Islet of Langerhans (tissue), 1 donor: ENCODE measurements at regions not wholly inside any gene's neighbourhood (a gene's known extent, or its start where the extent isn't known, plus 50 kb on each side); places are given as distances from the start of the nearest gene placed in this dataset.

Experiments used
- FAIRE-seq: peaks from one replicate; lab custom pipeline; 2011; peaks lifted over from hg19 to GRCh38; lab: Jason Lieb, UNC

DNA sequence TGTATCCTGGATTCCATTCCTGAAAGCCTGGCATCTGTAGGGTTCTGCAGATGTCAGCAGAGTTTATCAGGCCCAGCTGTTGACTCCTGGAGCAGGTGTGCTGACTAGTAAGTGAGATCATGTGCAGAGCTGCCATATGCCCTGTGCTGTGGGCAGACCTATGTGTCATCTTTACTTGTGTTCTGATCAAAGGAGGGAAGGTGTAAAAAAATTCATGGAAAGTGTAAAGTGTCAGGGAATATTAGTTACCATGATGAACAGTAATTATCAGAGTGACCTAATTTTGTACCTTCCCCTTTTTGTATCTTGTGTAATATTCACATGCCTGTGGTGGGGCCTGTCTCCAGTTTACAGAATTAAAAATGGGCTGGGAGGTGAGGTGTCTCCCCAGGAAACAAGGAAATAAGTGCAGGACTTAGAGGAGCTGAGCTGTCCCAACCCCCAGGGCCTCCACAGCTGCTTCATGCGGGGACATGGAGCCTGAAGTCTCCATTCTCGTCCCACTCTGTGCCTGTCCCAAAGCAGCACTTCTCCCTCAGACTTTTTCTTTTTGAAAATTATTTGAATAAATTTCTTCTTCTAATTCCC lies 148.2 kb upstream of the GGTLC1 start:
- FAIRE-seq = no peak

DNA sequence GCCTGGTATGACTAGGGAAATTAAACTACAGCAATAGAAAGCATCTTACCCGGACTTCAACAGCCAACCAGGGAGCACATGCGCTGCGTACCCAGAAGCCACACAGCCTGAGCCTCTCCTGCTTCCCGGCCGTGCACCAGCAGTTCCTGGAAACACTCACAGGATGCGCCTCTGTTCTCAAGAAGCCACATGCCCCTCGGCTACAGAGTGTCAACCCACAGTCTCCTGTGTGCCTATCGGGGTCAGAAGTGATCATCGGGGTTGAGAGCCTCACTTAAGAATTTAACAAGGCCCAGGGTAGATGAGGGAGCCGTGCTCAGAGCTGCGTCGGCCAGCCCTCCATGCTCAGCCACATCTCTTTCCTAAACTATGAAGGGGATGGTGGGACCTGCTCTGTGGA lies 147.2 kb upstream of the GGTLC1 start:
- FAIRE-seq = no peak

DNA sequence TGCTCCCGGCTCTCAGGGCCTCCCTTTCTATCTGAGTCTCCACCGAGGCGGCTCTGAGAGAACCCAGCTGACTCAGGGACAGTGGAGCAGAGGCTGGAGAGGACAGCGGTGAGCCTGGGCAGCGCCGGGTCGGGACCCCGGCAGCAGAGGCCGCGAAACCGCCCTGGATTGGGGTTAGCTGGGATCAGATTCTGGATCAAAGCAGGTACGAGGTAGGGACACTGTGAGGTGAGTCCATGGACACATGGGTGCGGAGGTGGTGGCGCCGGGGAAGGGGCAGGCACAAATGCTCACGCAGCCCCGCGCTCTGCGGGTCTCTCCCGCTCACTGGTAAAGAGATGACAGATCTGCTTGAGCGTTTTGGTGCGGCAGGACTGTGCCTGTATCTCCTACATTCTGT lies 146.4 kb upstream of the GGTLC1 start:
- FAIRE-seq = no peak

DNA sequence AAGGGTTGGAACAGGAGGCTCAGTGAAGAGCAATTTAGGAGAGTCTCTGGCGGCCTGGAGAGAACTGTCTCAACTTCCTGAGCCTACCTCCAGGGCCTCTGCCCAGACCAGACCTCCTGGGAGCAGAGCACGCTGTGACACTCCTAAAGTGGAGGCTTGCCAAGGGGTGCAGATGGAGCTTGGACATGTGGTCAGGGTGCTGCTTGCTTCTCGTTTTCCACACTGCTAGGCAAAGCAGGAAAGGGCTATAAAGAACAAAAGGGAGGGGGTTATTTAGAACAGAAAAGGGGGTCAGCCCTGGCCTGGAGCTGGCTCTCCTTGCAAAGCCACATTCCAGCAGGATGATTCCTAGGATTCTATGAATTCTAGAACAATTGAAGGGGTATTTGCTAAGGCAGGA lies 145.7 kb upstream of the GGTLC1 start:
- no peak for FAIRE-seq

DNA sequence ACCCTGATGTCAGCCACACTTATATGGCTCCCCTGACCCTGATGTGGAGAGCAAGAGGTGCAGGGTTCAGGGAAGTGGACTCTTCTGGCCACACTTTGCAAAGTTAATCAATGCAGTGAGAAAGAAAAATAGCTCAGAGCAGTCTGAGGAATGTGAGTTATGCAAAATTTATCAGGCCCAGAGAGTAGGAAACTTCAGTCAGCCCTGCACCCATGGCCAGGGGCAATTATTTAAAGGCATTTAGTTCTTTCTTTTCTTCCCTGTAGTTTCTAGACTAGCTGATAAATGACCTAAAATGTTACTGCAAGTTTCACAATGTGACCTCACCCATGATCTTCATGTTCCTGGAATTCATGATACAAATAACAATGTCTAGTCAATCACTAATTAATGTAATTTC lies 143.7 kb upstream of the GGTLC1 start:
- FAIRE-seq = no peak

DNA sequence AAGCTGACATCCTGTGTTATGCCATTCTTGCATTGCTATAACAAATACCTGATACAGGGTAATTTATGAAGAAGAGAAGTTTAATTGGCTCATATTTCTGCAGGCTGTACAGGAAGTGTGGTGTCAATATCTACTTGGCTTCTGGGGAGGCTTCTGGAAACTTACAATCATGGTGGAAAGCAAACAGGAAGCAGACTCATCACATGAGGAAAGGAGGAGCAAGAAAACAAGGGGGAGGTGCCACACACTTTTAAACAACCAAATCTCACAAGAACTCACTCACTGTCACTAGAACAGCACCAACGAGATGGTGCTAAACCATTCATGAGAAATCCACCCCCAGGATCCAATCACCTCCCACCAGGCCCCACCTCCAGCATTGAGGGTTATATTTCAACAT lies 143.1 kb upstream of the GGTLC1 start:
- no peak for FAIRE-seq

DNA sequence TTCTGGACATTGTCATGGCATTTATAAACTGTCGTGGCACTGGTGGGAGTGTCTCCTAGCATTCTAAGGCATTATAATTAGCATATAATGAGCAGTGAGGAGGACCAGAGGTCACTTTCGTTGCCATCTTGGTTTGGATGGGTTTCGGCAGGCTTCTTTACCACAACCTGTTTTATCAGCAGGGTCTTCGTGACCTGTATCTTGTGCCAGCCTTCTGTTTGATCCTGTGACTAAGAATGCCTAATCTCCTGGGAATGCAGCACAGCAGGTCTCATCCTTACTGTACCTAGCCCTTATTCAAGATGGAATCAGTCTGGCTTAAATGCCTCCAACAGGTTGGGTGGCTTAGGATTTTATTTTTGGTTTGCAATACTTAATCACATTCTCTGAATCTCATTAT lies 142.7 kb upstream of the GGTLC1 start:
- no peak for FAIRE-seq

DNA sequence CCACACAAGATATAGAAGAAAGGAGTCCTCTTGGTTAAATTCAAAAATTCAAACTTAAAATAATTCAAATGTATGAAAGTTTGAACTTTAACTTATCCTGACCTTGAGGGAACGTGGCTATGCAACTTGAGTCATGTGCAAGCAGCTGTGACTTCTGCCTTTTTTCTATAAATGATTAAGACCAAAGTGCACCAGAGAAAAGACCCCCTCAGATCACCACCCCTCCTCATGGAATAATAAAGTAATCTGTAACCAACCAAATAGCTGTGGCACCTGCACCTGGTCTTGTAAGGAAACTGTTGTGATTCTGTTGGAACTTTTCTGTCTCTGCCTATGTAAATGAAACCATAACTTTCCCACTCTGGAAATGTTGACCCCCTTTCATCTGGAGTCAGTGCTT lies 141.1 kb upstream of the GGTLC1 start:
- no peak for FAIRE-seq

DNA sequence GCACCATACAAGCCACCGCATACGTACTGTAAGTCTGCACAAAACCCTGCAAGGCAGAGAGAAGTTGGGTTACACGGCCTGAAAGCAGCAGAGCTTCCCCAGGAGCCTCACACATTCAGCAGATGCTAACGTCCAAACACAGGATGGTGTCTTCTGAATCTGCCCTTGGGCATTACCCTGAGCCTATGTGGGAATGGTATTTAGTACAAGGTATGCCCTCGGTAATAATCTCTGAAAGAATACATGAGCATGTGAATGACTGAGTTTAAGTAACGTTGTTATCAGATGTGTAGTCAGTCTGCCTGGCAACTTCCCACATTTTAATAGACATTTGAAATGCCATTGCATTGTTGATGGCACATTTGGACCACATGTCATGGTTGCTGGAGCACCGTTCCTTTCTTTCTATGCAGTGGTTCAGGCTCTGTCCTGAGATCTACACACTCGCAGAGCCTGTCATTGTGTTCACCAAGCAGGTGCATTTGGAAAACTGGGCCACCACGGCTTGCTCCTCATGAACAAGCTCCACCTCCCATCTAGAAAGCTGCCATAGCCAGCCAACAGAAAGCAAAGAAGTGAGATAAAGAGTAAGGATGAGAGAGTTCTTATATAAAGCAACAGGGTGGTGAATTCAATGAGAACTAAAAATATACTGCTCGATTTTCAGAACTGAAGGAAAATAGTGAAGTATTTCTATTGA lies 136.5 kb upstream of the GGTLC1 start:
- no peak for FAIRE-seq

DNA sequence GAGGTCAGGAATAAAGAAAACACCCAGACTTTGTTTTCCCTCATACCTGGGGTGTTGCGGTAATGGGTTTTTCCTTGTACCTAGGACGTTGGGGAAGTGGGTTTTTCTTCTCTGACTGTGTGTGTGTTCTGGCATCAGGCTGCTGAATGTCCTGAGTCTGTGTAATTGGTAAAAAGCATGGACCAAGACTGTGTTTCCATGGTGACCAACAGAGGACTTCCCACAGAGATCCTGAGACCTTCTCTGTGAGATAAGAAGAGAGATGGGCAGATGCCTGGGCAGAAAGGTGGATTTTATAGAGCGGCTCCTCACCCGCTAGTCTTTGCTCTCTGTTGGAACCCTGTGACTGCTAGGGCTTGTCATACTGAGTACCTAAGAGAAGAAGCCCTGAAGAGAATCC lies 135.4 kb upstream of the GGTLC1 start:
- no peak for FAIRE-seq

DNA sequence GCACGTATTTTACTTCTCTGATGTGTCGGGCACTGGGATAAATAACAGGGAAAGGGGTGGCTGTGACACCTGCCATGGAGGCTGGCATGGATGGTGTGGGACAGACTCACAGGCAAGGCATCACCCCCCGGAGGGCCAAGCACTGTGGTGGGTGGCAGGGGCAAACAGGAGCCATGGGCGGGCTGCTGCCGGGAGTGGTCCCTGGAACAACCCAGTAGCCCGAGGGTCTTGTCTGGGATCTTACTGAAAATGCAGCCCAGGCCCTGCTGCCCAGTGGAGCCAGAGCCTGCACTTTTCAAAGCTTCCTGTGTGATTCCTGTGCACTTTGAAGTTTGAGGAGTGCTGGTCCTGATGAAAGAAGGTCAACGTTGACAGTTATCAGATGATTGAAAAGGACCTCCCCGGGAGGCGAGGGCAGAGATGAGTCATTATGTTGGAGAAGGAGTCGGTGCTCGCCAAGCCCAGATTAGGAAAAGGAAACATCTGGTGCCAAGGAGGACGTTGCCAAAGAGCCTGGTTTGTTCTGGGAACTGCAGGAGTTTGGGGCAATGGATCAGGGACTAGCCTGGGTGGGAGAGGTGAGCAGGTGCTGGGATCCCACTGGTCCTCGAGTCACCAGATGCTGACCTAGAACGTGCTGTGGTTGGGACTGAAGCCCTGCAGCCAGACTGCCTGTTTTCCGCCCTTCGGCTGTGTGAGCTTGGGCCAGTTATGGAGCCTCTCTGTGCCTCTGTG lies 130.0 kb upstream of the GGTLC1 start:
- FAIRE-seq = no peak

DNA sequence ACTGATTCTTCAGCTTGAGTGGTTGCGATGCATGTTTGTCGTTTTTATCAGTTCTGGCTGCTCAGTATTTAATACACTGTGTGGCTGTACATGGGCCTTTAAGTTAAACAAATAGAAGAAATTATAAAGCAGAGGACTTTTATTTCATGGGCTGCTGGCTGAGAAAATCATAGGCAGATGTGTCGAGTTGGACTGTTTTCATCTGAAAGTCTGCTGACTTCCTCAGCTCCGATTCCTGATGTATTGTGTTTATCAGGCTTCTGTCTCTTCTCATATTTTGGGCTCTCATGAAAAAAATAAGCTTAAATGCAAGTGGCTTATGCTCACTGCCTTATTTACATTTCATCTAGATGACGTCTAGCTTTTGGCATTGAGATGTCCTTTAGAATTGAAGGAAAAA lies 129.5 kb upstream of the GGTLC1 start:
- FAIRE-seq = no peak

DNA sequence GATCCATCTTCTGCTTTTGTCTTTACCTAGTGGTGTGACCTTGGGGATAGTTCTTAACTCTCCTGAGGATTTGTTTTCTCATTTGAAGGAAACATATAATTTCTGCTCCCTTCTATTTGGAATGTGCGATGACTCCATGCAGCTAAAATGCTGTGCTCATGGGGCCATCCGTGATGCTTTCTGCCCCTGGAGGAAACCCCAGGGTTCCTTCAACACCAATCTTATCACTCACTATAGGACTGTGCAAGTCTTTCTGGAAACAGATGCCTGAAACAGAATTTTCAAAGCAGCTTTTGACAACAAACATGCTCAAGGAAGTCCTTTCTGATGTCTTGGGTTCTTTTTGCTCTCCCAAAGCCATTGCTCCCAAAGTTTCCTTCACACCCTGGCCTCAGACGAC lies 128.8 kb upstream of the GGTLC1 start:
- FAIRE-seq = no peak

DNA sequence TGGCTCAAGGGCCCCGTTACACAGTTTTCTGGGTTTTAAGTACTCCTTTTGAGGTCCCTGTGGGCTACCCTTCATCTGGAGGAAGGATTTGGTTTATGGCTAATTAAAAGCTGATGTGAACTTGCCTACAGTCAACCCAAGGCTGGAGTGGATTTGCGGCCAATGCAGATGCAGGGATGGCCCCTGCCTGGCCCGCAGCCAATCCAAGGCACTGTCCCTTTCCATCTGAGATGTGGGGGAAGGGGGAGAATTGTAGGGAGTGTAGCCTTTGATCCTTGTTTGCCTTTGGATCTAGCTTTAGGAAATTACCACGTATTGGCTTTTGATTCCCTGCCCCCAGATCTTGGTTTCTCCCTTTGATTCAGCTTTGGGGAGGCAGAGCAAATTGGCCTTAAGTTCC lies 128.0 kb upstream of the GGTLC1 start:
- no peak for FAIRE-seq

DNA sequence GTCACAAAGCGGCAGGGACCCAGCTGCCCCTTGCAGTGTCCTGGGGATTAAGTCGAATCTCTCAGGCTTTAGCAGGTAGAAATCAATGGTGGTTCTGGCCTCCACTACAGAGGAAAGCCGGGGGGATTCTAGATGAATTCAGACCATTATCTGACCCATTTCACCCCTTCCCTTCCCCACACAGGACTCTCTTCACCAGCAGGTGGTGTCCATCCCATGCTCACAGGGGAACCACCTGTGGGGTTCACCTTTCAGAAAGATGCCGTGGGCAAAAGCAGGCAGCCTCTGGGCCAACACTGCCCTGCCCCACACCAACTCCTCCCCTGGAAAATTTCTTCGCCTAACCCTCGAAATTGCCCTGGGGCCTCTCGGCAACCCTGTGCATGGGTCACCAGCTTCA lies 123.8 kb upstream of the GGTLC1 start:
- FAIRE-seq = no peak

DNA sequence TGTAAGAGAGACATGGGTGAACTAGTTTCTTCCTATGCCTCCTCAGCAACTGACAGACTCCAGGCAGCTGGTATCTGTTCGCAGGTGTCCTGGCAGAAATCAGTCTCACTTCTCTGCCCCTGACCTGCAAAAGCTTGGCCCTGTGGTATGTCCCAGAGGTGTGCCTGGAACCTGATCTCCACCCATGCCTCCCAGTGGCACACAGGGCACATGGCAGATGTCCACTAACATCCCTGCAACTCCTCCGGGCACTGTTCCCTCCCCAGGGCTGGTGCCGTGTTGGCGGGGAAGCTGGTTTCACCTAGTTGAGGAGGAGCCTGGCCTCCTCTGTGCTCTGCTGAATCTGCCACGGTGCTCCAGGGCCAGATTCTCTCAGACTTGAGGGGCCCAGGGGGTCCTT lies 123.3 kb upstream of the GGTLC1 start:
- no peak for FAIRE-seq

DNA sequence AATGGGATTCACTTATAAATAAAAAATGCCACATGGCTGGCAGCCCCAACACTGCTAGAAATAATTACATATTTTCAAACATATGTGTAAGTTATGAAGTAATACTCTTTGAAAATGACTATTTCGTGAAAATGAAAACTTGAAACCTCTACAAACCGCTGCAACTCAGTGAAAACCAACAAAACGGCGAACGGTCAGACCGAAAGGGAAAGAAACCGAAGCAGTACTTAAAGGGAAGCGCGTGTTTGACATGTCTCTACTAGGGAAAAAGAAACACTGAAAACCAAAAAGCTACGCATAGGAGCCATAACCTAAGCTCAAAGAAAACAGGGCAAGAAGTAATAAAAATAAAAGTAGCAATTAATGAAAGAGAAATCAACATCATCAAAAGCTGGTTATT lies 121.0 kb upstream of the GGTLC1 start:
- no peak for FAIRE-seq

DNA sequence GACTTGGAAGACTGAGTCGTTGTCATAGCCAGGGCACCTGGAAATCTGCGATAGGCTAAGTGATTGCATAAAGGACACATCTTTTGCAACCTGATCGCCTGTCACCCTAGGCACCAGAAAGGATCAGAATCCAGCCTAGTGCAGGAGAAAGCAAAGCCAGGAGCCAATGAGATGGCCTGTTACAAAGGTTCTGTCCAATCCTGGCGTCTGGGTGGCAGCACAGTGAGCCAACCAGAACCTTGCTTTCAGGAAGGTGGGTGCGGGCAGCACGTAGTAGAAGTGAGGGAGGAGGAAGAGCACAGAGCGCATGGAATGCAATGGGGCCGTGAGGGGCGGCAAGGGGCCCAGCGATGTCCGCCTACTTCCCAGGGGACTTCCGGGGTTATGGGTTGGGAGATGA lies 120.4 kb upstream of the GGTLC1 start:
- no peak for FAIRE-seq

DNA sequence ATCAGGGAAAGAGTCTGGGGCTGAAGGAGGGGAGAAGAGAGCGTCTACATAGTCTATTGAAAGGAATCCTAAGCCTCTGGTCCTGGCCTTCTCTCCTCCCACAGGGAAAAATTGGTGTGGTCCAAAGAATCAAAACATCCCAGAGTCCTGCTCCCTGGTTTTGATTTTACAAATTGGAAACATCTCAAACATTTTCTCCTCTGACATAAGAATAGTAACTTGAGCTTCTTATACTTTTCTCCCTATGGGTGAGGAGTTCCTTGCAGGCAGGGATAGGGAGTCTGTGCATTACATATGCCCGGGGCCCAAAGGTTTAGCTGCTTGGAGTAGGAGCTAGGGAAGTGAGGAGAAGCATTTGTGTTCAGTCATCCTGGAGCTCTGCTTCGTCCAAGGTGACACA lies 120.0 kb upstream of the GGTLC1 start:
- FAIRE-seq = no peak

DNA sequence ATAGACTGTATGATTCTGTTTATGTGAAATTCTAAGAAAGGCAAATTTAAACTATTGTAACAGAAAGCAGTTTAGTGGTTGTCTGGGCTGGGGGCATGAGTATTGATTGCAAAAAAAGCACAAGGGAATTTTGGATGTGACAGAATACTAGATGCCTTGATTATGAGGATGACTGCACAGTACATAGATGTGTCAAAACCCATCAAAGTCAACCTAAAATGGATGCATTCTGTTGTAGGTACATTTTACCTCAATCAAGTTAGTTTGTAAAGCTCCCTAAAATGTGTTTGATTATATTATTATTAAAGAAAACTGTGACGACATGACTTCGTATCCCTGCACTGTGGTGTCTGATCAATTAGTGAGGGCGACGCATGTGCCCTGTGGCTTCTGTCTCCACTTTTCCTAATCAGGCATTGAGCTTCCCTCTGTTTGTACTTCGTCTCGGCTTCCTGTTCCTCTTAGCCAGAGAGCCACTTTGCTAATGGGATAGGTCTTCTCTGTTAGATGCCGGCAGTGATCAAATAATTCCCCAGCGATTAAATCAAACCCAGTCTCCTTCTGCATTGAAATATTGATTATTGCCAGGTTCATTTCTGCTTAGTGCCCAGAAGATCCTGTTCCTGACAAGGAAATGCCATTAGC lies 118.3 kb upstream of the GGTLC1 start:
- no peak for FAIRE-seq

DNA sequence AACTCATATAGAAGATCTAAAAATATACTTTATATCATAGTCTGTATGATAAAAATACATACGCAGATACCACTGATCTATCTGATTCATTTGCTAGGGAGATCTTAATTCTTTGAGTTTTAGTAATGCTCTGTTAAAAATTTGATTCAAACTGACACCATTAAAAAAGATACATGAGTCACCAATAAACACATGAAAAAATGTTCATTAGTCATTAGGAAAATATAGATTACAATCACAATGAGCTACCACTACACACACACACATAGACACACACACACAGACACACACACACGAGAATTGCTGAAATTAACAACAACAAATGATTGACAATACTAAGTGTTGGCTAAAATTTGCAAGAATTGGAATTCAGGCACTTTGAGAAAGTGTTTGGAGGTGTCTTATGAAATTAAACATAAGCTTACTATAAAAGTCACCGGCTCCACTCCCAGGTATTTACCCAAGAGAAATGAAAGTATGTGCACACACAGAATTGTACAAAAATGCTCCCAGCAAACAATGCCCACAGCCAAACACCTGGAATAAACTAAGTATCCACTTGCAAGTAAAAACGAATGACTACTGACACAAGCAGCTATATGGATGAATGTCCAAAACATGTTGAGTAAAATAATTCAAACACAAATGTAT lies 117.7 kb upstream of the GGTLC1 start:
- FAIRE-seq = no peak

DNA sequence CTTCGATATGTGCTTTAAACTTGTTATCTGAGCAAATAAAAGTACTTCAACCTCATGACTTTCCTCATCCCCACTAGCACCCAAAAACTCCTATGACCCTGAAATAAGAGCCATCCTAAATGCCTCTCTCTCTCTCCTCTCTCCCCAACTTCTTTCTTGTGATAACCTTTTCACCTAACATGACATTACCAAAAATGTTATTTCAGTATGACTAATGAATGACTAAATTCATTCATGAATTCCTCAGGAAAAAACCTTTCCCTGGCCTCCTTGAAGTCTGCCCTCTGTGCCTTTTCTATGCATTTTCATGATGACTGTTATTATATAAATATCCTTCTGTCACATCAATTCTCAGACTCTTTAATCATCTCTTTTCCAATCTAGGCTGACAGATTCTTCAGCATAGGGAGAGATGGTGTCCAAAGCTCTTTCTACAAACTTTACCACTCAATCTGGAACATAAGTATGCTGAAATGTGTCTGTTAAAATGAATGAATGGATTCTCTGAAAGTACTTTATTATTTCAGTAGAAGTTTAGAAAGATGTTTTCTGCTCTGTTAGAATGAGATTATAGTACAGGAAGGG lies 114.3 kb upstream of the GGTLC1 start:
- no peak for FAIRE-seq

DNA sequence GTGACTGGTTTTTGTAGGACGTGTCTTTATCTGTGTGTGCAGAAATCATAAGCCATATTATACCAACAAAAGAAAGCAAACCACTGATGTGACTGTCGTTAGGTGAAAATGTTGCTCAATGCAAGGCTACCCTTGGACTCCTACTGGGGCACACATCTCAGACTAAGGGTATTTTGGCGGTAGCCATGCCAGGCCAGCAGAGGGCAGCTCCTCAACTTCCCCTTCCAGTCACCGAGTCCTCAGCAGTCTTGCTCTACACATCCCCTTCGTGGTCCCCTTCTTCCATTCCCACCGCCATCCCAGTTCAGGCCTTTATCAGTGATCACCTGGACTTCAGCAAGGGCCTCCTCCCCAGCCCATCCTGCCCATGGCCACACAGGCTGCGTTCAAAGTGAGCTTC lies 113.7 kb upstream of the GGTLC1 start:
- no peak for FAIRE-seq
